SK-N-SH (cell line): ENCODE measurements at regions not wholly inside any gene's neighbourhood (a gene's known extent, or its start where the extent isn't known, plus 50 kb on each side); places are given as distances from the start of the nearest gene placed in this dataset.

ENCODE experiments used
- CTCF ChIP-seq: fragments of 200-600 bp; sonication (generic); IDR thresholded peaks from 2 replicates; pipeline ENCODE4 v1.6.1; 2017; ENCODE audit warnings: antibody characterized with exemption, mild to moderate bottlenecking, moderate library complexity
- REST ChIP-seq: IDR thresholded peaks from 2 replicates; pipeline ENCODE4 v1.6.1; 2012; ENCODE audit warnings: mild to moderate bottlenecking, low read depth, low read length, moderate library complexity
- SIN3A ChIP-seq: IDR thresholded peaks from 2 replicates; pipeline ENCODE4 v1.6.1; 2012; ENCODE audit warnings: low read depth, mild to moderate bottlenecking, low read length, moderate library complexity, borderline replicate concordance
- ZBTB33 ChIP-seq: IDR thresholded peaks from 2 replicates; pipeline ENCODE4 v1.4.0; 2012; ENCODE audit warnings: low read depth, borderline replicate concordance

- no peak for TF ChIP-seq ZBTB33
- TF ChIP-seq CTCF: no peak
- TF ChIP-seq SIN3A: no peak
- no peak for TF ChIP-seq REST
Observed at GRCh38 chr22:27011717-27012116, 354.3 kb downstream of the MIAT start.
